Common myeloid progenitor, CD34-positive (primary cell): ENCODE measurements at regions not wholly inside any gene's neighbourhood (a gene's known extent, or its start where the extent isn't known, plus 50 kb on each side); places are given as distances from the start of the nearest gene placed in this dataset.

Source experiments
- CTCF ChIA-PET: fragments of 350-600 bp; sonication (Branson Sonifier 250); formaldehyde crosslinking; loops from one replicate; lab custom pipeline; 2021; ENCODE audit warnings: antibody characterized with exemption; lab: Charles Lee
- POLR2A ChIA-PET: fragments of 350-600 bp; sonication (Branson Sonifier 250); formaldehyde crosslinking; loops from one replicate; lab custom pipeline; 2021; ENCODE audit warnings: antibody characterized with exemption; lab: Charles Lee
- DNase-seq, 3 donors: peaks; one replicate each; pipeline versions ENCODE4 v3.0.0 to v3.0.0-alpha.2; 2013
- H3K27ac ChIP-seq, 2 experiments: 1 replicate in 1 of 2; 2 replicates in 1 of 2; pipeline ENCODE4 v1.7.0; 2013; ENCODE audit warnings: inconsistent platforms in 2 of 2, low read length in 2 of 2, mild to moderate bottlenecking in 2 of 2, low read depth in 1 of 2, moderate library complexity in 1 of 2; ENCODE audit not compliant: severe bottlenecking in 2 of 2, insufficient read depth in 1 of 2, poor library complexity in 1 of 2
- H3K27me3 ChIP-seq, 5 experiments: replicated peaks in 2 of 5; 1 replicate in 3 of 5; 2 replicates in 2 of 5; pipeline versions ENCODE4 v1.6.1 to v1.7.0; 2013; ENCODE audit warnings: low read length in 4 of 5, mild to moderate bottlenecking in 2 of 5, moderate library complexity in 2 of 5, inconsistent platforms in 1 of 5; ENCODE audit not compliant: insufficient read depth in 5 of 5, control insufficient read depth in 4 of 5
- H3K36me3 ChIP-seq, 4 experiments: 1 replicate in 2 of 4; 2 replicates in 2 of 4; pipeline versions ENCODE4 v1.6.1 to v1.7.0; 2013; ENCODE audit warnings: low read length in 3 of 4, control low read depth in 1 of 4, mild to moderate bottlenecking in 1 of 4; ENCODE audit not compliant: control insufficient read depth in 4 of 4, insufficient read depth in 4 of 4
- H3K4me1 ChIP-seq, 4 experiments: 1 replicate in 3 of 4; 2 replicates in 1 of 4; pipeline versions ENCODE4 v1.6.1 to v1.7.1; 2013; ENCODE audit warnings: low read length in 3 of 4, mild to moderate bottlenecking in 3 of 4, control low read depth in 1 of 4, inconsistent platforms in 1 of 4, moderate library complexity in 1 of 4; ENCODE audit not compliant: control insufficient read depth in 4 of 4, insufficient read depth in 4 of 4; ENCODE audit errors: control extremely low read depth in 1 of 4
- H3K4me3 ChIP-seq, 7 experiments: 1 replicate in 4 of 7; 2 replicates in 3 of 7; pipeline versions ENCODE4 v1.5.1 to v1.7.0; 2013; ENCODE audit warnings: mild to moderate bottlenecking in 7 of 7, low read length in 6 of 7, moderate library complexity in 6 of 7, inconsistent platforms in 2 of 7, low read depth in 2 of 7, control low read depth in 1 of 7; ENCODE audit not compliant: insufficient read depth in 4 of 7, control insufficient read depth in 1 of 7; ENCODE audit errors: extremely low read depth in 1 of 7
- H3K9me3 ChIP-seq, 5 experiments: 1 replicate in 4 of 5; 2 replicates in 1 of 5; pipeline versions ENCODE4 v1.6.1 to v1.7.1; 2013; ENCODE audit warnings: low read length in 4 of 5, mild to moderate bottlenecking in 2 of 5, inconsistent platforms in 1 of 5, low read depth in 1 of 5, moderate library complexity in 1 of 5; ENCODE audit not compliant: control insufficient read depth in 4 of 5, insufficient read depth in 2 of 5; ENCODE audit errors: control extremely low read depth in 1 of 5
- WGBS: methylation state at CpG from one replicate; pipeline ENCODE4 v1.1.5; 2013; ENCODE audit not compliant: insufficient coverage; 5-methylcytosine and 5-hydroxymethylcytosine counted together

GRCh38 chr2:58930537-58930936 is 689.4 kb upstream of the FANCL start:
- ChIA-PET CTCF (no interaction called here), POLR2A (interaction anchor here (1.1 kb wide), 1 partner anchor 20 kb away, joined by 4 read pairs; no protein-coding TSS in a partner anchor)
- H3K4me3 ChIP-seq, result no peak overlapping the region
- H3K27me3 ChIP-seq, result no peaks in the 10 kb centered on the region
- WGBS, result 97% methylated on average over 3 of the region's 5 CpGs
- DNase-seq, result no peak
- H3K36me3 ChIP-seq, result peaks cover 0 to 30% (median 6%) of the 10 kb centered on the region in 4 experiments
- H3K27ac ChIP-seq, result no peak overlapping the region
- no peaks in the 10 kb centered on the region for H3K9me3 ChIP-seq
- peaks cover 0 to 5% (median 0%) of the 10 kb centered on the region in 4 experiments for H3K4me1 ChIP-seq

GRCh38 chr2:58928973-58929372 is 687.8 kb upstream of the FANCL start:
- ChIA-PET CTCF (interaction anchor here (0.8 to 1.2 kb wide), 2 partner anchors 13 to 23 kb away, joined by 3 read pairs; no protein-coding TSS in a partner anchor), POLR2A (no interaction called here)
- DNase-seq, result no peak

DNA sequence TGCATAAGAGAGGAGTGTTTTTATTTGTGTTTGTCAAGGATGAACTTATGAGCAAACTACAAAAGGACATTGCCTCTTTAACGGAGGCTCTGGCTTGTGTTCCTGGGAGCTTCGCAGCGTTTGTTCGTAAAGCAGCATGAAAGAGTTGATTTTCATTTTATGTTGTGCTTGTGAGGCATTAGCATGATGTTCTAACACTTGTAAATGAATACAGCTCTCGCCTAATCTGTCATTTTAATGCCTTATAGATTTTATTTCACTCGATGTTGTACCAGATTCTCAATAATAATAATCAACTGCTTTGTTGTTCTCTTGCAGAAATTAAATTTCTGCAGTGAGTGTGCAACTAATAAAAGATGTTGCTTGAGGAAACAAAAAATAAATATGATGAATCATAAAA is 687.3 kb upstream of the FANCL start:
- ChIA-PET CTCF (no interaction called here), POLR2A (no interaction called here)
- H3K36me3 ChIP-seq, result peaks cover 0 to 43% (median 6%) of the 10 kb centered on the region in 4 experiments
- no peak overlapping the region for H3K4me3 ChIP-seq
- no peak overlapping the region for H3K27ac ChIP-seq
- no peaks in the 10 kb centered on the region for H3K27me3 ChIP-seq
- peaks cover 0 to 5% (median 0%) of the 10 kb centered on the region in 4 experiments for H3K4me1 ChIP-seq
- no peaks in the 10 kb centered on the region for H3K9me3 ChIP-seq
- WGBS, result 100% methylated on average over 4 of the region's 6 CpGs
- no peak for DNase-seq

More at GRCh38 chr2:58928973-58929372, 687.8 kb upstream of the FANCL start:
- H3K9me3 ChIP-seq, result no peaks in the 10 kb centered on the region
- no peak overlapping the region for H3K27ac ChIP-seq
- H3K27me3 ChIP-seq, result no peaks in the 10 kb centered on the region
- peaks cover 0 to 5% (median 0%) of the 10 kb centered on the region in 4 experiments for H3K4me1 ChIP-seq
- peaks cover 0 to 41% (median 6%) of the 10 kb centered on the region in 4 experiments for H3K36me3 ChIP-seq
- no peak overlapping the region for H3K4me3 ChIP-seq

DNA sequence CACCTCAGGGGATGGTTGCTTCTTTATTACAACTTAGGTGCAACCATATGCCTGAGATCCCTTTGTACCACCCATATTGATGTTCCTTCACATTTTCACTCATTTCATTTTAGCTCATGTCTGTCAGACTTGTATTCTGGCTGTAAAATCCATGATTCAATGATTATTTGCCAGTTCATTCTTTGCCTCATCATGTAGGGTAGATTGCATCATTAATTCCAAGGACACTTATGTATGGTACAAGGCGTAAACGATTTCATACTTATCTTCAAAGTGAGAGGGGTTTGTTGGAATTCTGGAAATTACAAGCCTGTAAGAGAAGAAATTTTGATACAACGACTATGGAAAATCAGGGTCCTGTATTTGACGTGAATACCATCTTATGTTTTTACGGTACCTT is 685.0 kb upstream of the FANCL start:
- Histone ChIP-seq H3K36me3 (peaks cover 0 to 40% (median 6%) of the 10 kb centered on the region in 4 experiments), H3K4me3 (no peak overlapping the region), H3K27ac (no peak overlapping the region), H3K9me3 (no peaks in the 10 kb centered on the region), H3K27me3 (no peaks in the 10 kb centered on the region), H3K4me1 (peaks cover 0 to 5% (median 0%) of the 10 kb centered on the region in 4 experiments)
- 100% methylated on average over 5 of the region's 5 CpGs for WGBS
- DNase-seq, result no peak
- ChIA-PET POLR2A (no interaction called here), CTCF (no interaction called here)

- H3K4me3 ChIP-seq, result no peak overlapping the region
- no peaks in the 10 kb centered on the region for H3K27me3 ChIP-seq
- ChIA-PET POLR2A (interaction anchor here (0.5 kb wide), 1 partner anchor 318 kb away, joined by 3 read pairs; no protein-coding TSS in a partner anchor), CTCF (no interaction called here)
- 100% methylated on average over 4 of the region's 4 CpGs for WGBS
- DNase-seq, result no peak
- peaks cover 0 to 5% (median 0%) of the 10 kb centered on the region in 4 experiments for H3K4me1 ChIP-seq
- H3K36me3 ChIP-seq, result peaks cover 0 to 36% (median 6%) of the 10 kb centered on the region in 4 experiments
- H3K27ac ChIP-seq, result no peak overlapping the region
- no peaks in the 10 kb centered on the region for H3K9me3 ChIP-seq
These were observed 684.6 kb upstream of the FANCL start for GRCh38 chr2:58925676-58926081.

DNA sequence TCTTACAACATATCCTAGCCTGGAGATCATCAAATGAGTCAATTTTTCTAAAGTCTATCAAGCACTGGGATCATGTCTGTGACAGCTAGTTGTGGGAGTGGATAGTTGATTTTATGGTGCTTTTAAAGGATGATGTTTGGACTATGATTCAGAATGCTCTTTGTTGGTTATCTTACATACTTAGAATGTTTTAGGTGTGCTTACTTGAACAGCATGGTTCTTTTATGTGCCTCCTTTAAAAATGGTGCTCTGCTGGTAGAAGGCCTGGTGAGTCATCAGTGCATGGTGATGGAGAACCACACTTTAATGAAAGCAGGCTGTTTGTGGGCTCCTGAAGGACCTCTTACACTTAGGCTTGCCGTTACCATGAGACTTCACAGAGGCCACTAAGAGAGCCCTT is 682.7 kb upstream of the FANCL start:
- no peak overlapping the region for H3K27ac ChIP-seq
- no peaks in the 10 kb centered on the region for H3K27me3 ChIP-seq
- 100% methylated on average over 1 of the region's 1 CpG for WGBS
- no peak overlapping the region for H3K4me3 ChIP-seq
- POLR2A ChIA-PET, result interaction anchor here (0.7 kb wide), 1 partner anchor 1062 kb away, joined by 5 read pairs; no protein-coding TSS in a partner anchor
- no peak for DNase-seq
- H3K4me1 ChIP-seq, result peaks cover 0 to 2% (median 0%) of the 10 kb centered on the region in 4 experiments
- peaks cover 0 to 30% (median 4%) of the 10 kb centered on the region in 4 experiments for H3K36me3 ChIP-seq
- no peaks in the 10 kb centered on the region for H3K9me3 ChIP-seq
- CTCF ChIA-PET, result interaction anchor here (0.6 kb wide), 1 partner anchor 64 kb away, joined by 4 read pairs; no protein-coding TSS in a partner anchor

DNA sequence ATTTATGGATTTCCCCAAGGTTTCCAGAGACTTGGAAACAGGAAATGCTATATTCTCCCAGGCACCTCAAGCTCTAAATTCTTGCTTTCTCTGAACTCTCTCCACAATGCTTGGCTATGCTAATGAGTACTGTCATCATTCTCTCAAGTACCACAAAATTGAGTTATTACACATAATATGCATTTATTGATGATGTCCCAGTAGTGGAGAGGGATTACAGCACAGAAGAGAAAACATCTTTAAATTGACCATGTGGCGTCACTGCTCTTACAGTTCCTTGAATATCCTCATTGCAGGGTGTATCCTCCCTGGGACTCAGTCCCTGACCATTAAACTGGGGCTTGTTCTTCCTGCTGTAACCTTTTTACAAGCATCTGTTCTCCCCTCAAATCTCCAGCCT is 681.1 kb upstream of the FANCL start:
- peaks cover 0 to 30% (median 4%) of the 10 kb centered on the region in 4 experiments for H3K36me3 ChIP-seq
- ChIA-PET POLR2A (no interaction called here), CTCF (interaction anchor here (1.5 kb wide), 1 partner anchor 1644 kb away, joined by 3 read pairs; no protein-coding TSS in a partner anchor)
- no peak overlapping the region for H3K27ac ChIP-seq
- no peaks in the 10 kb centered on the region for H3K27me3 ChIP-seq
- no peak overlapping the region for H3K4me3 ChIP-seq
- 100% methylated on average over 1 of the region's 1 CpG for WGBS
- no peak for DNase-seq
- H3K4me1 ChIP-seq, result no peaks in the 10 kb centered on the region
- no peaks in the 10 kb centered on the region for H3K9me3 ChIP-seq
